NAMALWA (cell line): ENCODE measurements at regions not wholly inside any gene's neighbourhood (a gene's known extent, or its start where the extent isn't known, plus 50 kb on each side); places are given as distances from the start of the nearest gene placed in this dataset.
"Not testable (repeated sequence)": the region's sequence is repeated elsewhere in the genome, so short reads cannot be mapped to it uniquely, and the experiment has no call there.

Experiments
- DNase-seq: peaks from one replicate; pipeline ENCODE4 v3.0.0-alpha.2; 2015; ENCODE audit warnings: low spot score

DNA sequence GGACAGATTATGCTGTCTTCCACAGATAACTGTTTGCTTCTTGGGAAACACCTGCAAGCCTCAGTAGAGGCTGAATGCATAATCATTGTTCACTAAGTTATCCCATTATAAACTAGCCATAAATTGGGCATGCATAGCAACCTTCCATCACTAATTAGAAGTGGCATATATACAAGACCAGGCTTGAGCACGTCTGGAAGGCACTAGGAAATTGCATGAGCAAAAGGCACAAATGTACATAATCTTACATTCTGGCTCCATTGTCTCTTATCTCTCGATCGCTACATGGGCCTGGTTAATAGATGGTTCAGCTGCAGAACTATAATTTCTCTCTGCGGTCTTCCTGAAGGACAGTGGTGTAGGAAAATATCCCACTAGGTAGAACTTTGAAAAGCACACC, 679.2 kb downstream of the RPL10L start:
- DNase-seq, result no peak

DNA sequence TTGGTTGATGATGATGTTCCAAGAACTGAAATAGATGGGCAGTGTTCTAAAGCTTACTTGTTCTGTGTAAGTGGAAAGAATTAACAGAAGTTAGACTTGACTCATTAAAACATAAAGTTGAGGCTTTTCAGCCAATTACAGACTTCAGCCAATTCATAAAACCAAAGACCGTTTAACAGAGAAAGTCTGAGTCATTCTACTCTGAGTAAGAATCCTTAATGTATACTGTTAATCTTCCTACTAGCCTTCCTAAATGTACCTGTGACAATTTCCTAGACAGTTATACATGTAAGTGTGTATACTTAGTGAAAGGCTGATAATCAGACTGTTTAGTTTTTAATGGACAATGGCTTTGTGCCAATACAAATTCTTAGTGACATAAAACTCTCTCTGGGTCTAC, 681.0 kb downstream of the RPL10L start:
- no peak for DNase-seq

DNA sequence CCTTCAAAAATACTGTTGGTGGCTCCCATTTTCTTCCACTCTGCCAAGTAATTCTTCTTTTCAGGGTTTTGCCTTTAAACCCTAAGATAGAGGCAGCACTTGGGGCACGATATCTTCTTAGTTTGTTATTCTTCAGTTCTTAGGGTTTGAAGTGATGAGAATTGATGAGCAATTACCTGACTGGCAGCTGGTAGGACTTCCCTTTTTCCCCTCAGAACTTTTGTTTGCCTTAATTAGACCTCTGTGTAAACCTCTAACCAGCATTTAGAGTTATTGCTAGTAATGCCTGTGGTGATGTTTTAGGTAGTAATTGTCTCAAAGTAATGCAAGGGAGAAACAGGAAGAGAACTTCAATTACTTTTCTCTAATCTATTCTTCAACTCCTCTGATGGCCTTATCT, 683.5 kb downstream of the RPL10L start:
- no peak for DNase-seq

- no peak for DNase-seq
These were observed 696.5 kb upstream of the MIS18BP1 start for GRCh38 chr14:45949479-45949878.

DNA sequence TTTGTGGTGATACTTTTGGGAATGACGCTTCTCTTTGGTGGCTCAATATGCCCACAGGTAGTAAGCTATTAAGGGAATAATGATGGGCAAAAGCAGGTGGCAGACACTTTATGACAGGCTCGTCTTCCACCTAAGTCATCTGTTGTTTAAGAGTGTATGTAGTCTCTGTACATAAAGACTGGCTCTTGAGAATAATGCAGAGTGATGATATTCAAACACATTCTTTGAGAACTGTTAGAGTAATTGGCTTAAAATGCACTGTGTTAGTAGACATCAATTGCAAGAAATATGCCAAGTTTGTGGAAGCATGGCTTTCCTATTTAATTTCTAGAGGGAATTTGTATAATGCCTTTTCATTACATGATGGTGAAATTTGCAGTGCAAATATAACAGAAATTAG, 694.8 kb upstream of the MIS18BP1 start:
- no peak for DNase-seq

GRCh38 chr14:45946251-45946650, 693.2 kb upstream of the MIS18BP1 start:
- no peak for DNase-seq

DNA sequence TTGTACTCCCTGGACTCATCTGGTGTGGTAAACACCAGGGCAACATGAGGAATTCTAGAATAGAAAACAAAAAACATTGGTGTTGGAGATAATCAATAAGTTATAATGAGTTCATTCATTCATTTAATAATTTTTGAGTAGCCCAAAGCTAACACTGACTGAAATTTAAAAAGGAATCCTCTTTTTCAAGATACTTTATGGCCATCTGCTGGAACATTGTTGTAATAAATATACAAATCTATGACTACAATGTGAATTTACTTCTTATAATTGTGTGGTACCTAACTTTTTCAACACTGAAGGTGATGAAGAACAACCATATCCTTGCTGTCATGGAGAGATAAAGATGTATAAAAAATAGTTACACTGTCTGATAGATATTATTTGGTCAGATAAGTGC, 687.3 kb upstream of the MIS18BP1 start:
- DNase-seq, result no peak

DNA sequence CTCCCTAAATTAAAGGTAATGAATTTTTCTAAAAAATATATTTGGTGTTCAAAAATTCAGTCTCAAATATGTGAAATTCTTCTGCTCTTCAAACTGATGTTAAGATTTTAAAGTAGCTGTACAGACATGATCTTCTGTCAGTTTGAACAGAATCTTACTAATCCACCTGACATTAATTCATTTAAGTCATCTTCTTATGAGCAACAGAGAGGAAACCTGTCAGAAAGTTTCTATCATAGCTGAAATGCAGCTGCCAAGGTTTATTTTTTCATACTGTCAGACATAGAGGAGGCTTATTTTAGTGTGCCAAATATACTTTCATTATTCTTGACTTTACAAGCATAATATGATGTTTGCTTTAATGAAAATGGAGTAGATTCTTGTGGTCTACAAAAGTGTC, 686.6 kb upstream of the MIS18BP1 start:
- DNase-seq, result no peak

DNA sequence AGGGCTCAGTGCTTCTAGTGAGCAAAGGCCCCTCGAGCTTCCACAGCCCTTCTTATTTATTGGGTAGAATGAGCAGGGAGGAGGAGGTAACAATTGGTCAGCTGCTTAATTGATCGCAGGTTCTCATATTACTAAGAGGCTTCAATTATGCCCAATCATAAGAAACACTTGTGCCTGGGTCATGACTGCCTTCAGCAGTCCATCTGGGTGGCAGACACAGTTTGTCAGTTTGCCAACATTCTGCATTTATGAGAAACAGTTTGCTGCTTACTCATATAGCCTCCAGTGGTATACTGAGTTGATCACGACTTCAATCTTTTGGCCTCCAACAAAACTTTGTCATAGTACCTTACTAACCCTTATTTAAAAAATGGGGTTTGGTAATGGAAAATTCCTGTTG, 667.0 kb upstream of the MIS18BP1 start:
- not testable (repeated sequence) for DNase-seq

GRCh38 chr14:45916340-45916953, 663.4 kb upstream of the MIS18BP1 start:
- no peak for DNase-seq

DNA sequence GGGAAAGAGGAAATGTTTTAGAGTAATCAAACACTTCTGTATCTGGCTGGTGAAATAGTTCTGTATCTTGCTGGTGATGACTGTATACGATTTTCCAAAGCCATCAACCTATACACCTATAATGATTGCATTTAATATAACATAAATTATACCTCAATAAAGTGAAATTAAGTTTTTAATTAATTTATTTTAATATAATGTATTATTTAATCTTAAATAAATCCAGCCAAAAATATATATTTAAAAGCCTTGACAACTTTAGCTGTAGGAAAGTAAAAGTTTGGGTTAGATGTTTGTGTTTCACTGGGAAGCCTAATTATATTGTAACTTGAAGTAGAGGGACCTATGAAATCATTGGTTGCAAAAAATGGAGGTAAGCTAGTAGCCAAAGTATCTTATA, 654.8 kb upstream of the MIS18BP1 start:
- no peak for DNase-seq

DNA sequence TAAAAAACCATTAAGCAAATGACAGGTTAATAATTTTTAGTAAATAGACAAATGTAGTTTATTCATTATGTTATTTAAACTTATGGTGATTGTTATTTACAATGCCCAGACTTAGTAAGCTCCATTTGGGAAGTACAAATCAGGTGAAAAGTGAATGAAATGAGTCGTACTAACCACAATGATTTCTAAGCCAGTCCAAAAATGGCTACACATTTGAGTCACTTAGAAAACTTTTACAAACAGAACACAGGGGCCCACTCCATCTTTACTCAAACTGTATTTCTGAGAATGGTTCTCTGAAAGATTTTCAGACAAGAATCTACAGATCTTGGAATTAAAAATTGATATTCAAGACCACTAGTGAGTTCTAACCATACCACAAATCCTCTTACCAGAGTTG, 653.3 kb upstream of the MIS18BP1 start:
- no peak for DNase-seq

GRCh38 chr14:45905672-45906071, 652.7 kb upstream of the MIS18BP1 start:
- DNase-seq, result no peak

- DNase-seq, result no peak
These were observed 651.3 kb upstream of the MIS18BP1 start for GRCh38 chr14:45904314-45904713.

DNA sequence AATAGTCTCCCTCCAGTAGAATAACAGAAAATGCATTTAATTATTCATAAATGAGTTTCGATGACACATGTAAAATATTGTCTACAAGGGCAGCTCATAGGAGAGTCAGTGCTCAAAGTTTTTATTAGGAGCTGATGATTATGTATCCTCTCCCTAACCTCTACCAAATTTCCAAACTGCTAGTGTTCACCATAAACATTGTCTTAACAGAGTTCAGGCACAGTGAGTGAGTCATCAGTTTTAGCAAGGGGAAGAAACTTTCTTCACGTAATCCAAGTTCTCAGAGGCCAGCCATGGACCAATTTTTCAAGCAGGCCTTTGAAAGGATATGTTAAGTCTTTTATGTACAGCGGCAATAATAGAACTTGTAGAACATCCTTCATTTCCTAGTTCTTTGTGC, 649.2 kb upstream of the MIS18BP1 start:
- DNase-seq, result no peak

DNA sequence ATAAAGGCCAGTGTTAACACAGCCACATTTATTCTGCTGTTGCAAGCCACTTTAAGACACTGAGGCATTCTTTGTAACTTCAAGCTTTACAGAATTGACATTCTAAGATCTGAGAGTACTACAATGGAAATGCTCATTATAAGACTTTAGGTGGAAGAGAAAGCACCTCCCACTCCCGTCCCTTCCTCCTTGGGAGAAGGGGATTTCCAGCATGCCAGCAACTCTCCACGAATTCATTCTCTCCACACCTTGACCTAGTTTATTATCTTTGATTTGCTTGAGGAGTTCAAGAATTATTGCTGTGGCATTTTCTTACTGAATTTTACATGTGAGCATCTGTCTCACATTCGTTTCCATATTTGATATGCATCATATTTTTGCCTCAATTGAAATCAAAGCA, 644.4 kb upstream of the MIS18BP1 start:
- DNase-seq, result no peak

DNA sequence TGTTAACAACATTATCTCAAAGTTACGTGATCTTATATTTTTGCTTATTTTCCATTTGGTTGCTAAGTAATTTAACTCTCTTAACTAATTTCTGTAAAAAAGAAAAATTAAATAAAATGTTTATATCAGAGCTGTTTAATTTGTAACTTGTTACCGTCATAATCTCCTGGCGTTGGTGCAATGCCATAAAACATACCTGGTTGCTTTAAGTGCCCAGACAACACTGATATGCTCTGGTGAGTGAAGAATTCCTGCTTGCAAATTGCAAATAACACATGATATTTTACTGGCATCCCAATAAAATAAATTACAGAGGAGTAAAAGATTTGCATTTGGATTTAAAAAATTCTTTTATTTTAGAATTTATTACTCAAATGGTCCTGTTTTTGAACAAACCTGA, 640.1 kb upstream of the MIS18BP1 start:
- DNase-seq, result no peak

- no peak for DNase-seq
These were observed 638.5 kb upstream of the MIS18BP1 start for GRCh38 chr14:45891417-45892080.

DNA sequence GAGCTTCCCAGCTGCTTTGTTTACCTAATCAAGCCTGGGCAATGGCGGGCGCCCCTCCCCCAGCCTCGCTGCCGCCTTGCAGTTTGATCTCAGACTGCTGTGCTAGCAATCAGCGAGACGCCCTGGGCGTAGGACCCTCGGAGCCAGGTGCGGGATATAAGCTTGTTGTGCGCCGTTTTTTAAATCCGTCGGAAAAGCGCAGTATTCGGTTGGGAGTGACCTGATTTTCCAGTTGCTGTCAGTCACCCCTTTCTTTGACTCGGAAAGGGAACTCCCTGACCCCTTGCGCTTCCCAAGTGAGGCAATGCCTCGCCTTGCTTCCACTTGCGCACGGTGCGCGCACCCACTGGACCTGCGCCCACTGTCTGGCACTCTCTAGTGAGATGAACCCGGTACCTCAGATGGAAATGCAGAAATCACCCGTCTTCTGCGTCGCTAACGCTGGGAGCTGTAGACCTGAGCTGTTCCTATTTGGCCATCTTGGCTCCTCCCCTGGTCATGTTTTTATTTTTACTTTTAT, 635.8 kb upstream of the MIS18BP1 start:
- DNase-seq, result not testable (repeated sequence)

GRCh38 chr14:45877981-45878380, 625.0 kb upstream of the MIS18BP1 start:
- no peak for DNase-seq

- no peak for DNase-seq
These were observed 615.9 kb upstream of the MIS18BP1 start for GRCh38 chr14:45868863-45869262.

DNA sequence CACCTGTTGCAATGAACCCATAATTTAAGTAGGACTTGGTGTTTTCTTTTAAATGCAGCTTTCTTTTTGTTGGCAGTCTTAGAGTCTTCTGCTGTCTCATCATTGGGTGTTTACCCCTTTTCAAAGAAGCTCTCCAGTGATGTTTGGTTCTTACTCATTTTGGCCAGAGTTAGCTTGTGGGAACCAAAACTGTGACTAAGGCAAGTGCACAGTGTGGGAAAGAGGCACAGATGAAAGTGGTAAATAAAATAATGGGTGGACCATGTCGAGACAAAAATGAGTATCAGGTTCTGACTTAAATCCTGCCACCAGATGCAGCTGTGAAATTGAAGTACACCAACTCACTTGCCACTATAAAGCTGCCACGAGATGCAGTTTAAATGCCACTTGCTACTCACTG, 615.4 kb upstream of the MIS18BP1 start:
- DNase-seq, result no peak

- DNase-seq, result no peak
These were observed 614.3 kb upstream of the MIS18BP1 start for GRCh38 chr14:45867046-45867894.
